Heart right ventricle (tissue), 16 donors: ENCODE measurements at regions not wholly inside any gene's neighbourhood (a gene's known extent, or its start where the extent isn't known, plus 50 kb on each side); places are given as distances from the start of the nearest gene placed in this dataset.
"Not testable (repeated sequence)": the region's sequence is repeated elsewhere in the genome, so short reads cannot be mapped to it uniquely, and the experiment has no call there.

Experiments used
- ATAC-seq, 8 donors: fragments of 200-7000 bp; cut with Tn5 transposase; one replicate each; pipeline ENCODE4 v1.9.1; 2020; ENCODE audit warnings: mild to moderate bottlenecking in 8 of 8, moderate library complexity in 8 of 8, moderate number of reproducible peaks in 1 of 8
- DNase-seq, 2 donors: peaks; one replicate each; pipeline ENCODE4 v3.0.0-alpha.2; 2020
- H3K27ac ChIP-seq, 10 donors: fragments of 200-600 bp; sonication (generic) in 2 of 10; one replicate each; pipeline versions ENCODE4 v1.5.0 to v1.8.0; 2020 to 2022; ENCODE audit warnings: mild to moderate bottlenecking in 3 of 10
- H3K27me3 ChIP-seq, 7 donors: fragments of 200-600 bp; one replicate each; pipeline ENCODE4 v1.8.0; 2021 to 2022; ENCODE audit warnings: mild to moderate bottlenecking in 2 of 7
- H3K36me3 ChIP-seq, 9 donors: fragments of 200-600 bp; sonication (generic) in 1 of 9; one replicate each; pipeline versions ENCODE4 v1.5.0 to v1.8.0; 2020 to 2022; ENCODE audit warnings: mild to moderate bottlenecking in 2 of 9
- H3K4me1 ChIP-seq, 9 donors: fragments of 200-600 bp; sonication (generic) in 1 of 9; one replicate each; pipeline versions ENCODE4 v1.5.0 to v1.8.0; 2020 to 2022; ENCODE audit warnings: mild to moderate bottlenecking in 4 of 9
- H3K4me3 ChIP-seq, 10 donors: fragments of 200-600 bp; sonication (generic) in 2 of 10; one replicate each; pipeline versions ENCODE4 v1.5.0 to v1.8.0; 2020 to 2022; ENCODE audit warnings: mild to moderate bottlenecking in 7 of 10, moderate library complexity in 2 of 10
- H3K9me3 ChIP-seq, 11 donors: fragments of 200-600 bp in 10 of 11; sonication (generic) in 2 of 11; one replicate each; pipeline versions ENCODE4 v1.5.0 to v1.8.0; 2013 to 2022; ENCODE audit warnings: mild to moderate bottlenecking in 2 of 11, control low read depth in 1 of 11, moderate library complexity in 1 of 11
- CTCF ChIP-seq, 9 donors: fragments of 200-600 bp; sonication (generic) in 2 of 9; IDR thresholded peaks; one replicate each; pipeline versions ENCODE4 v1.5.0 to v1.8.0; 2021 to 2022; ENCODE audit warnings: antibody characterized with exemption in 9 of 9, mild to moderate bottlenecking in 5 of 9, moderate library complexity in 1 of 9
- WGBS, 2 donors: extraction: QIAGEN DNeasy Blood & Tissue Kit; methylation state at CpG; one replicate each; pipeline ENCODE4 v1.1.7; 2013; ENCODE audit warnings: inconsistent platforms in 1 of 2; 5-methylcytosine and 5-hydroxymethylcytosine counted together
- intact Hi-C, 10 donors: fragments of 100-400 bp; cut with DNase I; formaldehyde crosslinking; loops; one replicate each; pipeline versions ENCODE4 v1.11.1 to v1.14.2; 2022
- donor health status: Arrhythmogenic right ventricular cardiomyopathy.
- donor health status: ischemic (EF 13 %, LVEDD 7.1; RV severe dilation, severe dysfunction).
- donor health status: healthy with polysubstance abuse.
- donor health status: DM: no; HTN: yes; CAD: no.
- donor health status: DM: no; HTN: no; CAD: no.
- donor health status: ischemic (EF 25% LVEDD 6.9; RV normal size, moderate dysfunction).
- donor health status: ischemic (EF 25% LVEDD 5.7; RV mildly dilated, moderate dysfunction).
- donor health status: healthy.
- donor health status: DM: yes; HTN: yes; CAD: no.
- donor health status: Ischemic cardiomyopathy.
- donor health status: ischemic (EF 35%, LVEDD 5.7; RV mildly dilated, moderate dysfunction).
- donor health status: nonischemic (EF 11% LVEDD 7.7; RV severe dilation, severe dysfunction).
- donor health status: DM: yes; HTN: yes; CAD: no.
- donor health status: PGD.
- donor health status: ischemic (EF 29% LVEDD 5.4; RV normal size, mild dysfunction).
- donor health status: nonischemic (EF 23%, LVEDD 6.1; RV moderate dilation, normal function).

DNA sequence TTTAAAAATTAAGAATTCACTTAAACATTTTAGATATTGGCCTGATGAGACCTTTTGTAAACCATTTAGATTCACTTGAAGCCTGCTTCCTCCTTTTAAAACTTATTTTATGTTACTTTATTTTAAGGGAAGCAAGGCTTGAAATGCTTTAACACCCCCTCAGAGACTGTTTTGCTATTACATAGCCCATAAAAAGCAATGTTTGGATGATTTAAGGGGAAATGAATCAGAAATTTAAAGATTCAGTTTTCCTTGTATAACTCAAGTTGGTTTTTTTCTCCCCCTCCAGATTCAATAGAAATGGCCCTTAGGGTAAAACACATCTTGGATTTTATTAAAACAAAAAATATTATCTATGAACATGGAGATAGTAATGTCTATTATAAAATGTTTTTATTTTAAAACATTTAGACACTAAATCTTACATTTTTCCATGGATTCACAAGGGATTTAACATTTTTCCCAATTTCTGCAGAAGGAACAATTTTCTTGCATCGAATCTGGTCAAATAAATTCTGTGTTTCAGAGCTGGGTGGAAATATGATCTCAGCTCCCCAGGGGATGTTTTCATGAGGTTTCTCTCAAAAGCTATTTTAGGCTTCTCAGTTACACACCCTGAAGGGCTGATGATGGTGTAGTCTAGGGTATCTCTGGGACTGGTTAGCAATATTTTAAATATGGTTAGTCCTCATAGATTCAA lies 69.3 kb upstream of the WARS2 start:
- intact Hi-C loops = no loop called here
- Histone ChIP-seq H3K27ac (no peak overlapping the region), H3K4me1 (no peaks in the 10 kb centered on the region), H3K9me3 (peaks cover 0 to 3% (median 0%) of the 10 kb centered on the region in 11 donors), H3K4me3 (no peak overlapping the region), H3K36me3 (no peaks in the 10 kb centered on the region), H3K27me3 (no peaks in the 10 kb centered on the region)
- no peak for TF ChIP-seq CTCF (IDR thresholded peaks at IDR 0.05)
- peak in 1 of 8 donors; percentile 53 for ATAC-seq
- 60 to 69% methylated on average over 1 of the region's 1 CpG for WGBS, 2 donors
- no peak for DNase-seq

DNA sequence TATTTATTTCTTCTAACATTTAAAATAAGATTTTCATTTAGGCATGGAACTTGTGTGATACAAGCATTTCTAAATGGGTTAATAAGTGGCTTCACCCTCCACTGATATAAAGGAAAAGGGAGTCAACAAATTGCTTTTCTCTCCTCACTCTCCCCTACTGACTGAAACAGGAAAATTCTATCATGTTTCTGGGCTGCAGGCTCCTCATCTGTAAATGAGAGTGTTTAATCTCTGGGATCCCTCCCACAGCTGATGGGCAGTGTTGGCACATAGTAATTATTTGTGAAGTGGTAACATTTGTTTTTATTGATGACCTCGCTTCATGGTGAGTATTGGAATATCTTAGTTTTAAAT lies 69.8 kb upstream of the WARS2 start:
- DNase-seq = no peak
- H3K9me3 ChIP-seq = peaks cover 0 to 3% (median 0%) of the 10 kb centered on the region in 11 donors
- TF ChIP-seq CTCF (IDR thresholded peaks at IDR 0.05) = no peak
- H3K4me3 ChIP-seq = no peak overlapping the region
- no peak overlapping the region for H3K27ac ChIP-seq
- 94 to 99% methylated on average over 1 of the region's 1 CpG for WGBS, 2 donors
- intact Hi-C loops = no loop called here
- H3K27me3 ChIP-seq = no peaks in the 10 kb centered on the region
- H3K4me1 ChIP-seq = no peaks in the 10 kb centered on the region
- no peak for ATAC-seq
- no peaks in the 10 kb centered on the region for H3K36me3 ChIP-seq

- H3K27ac ChIP-seq, H3K9me3 ChIP-seq, H3K4me1 ChIP-seq, ATAC-seq, intact Hi-C loops, H3K27me3 ChIP-seq, DNase-seq, H3K36me3 ChIP-seq, H3K4me3 ChIP-seq: not testable (repeated sequence)
- 93 to 95% methylated on average over 1 of the region's 1 CpG for WGBS, 2 donors
Measured at GRCh38 chr1:119213213-119213612, 72.8 kb upstream of the WARS2 start.

GRCh38 chr1:119214961-119215360 lies 74.5 kb upstream of the WARS2 start:
- H3K36me3 ChIP-seq, intact Hi-C loops, H3K4me1 ChIP-seq, H3K27ac ChIP-seq, H3K27me3 ChIP-seq, ATAC-seq, DNase-seq, H3K4me3 ChIP-seq, H3K9me3 ChIP-seq: not testable (repeated sequence)
- WGBS, 2 donors = 94 to 95% methylated on average over 6 of the region's 6 CpGs

GRCh38 chr1:119217309-119217828 lies 76.9 kb upstream of the WARS2 start:
- no peak overlapping the region for H3K27ac ChIP-seq
- no peak for ATAC-seq
- H3K27me3 ChIP-seq = no peaks in the 10 kb centered on the region
- no peak for DNase-seq
- intact Hi-C loops = no loop called here
- no peaks in the 10 kb centered on the region for H3K4me1 ChIP-seq
- no peak overlapping the region for H3K4me3 ChIP-seq
- H3K9me3 ChIP-seq = peaks cover 0 to 3% (median 0%) of the 10 kb centered on the region in 11 donors
- peaks cover 0 to 7% (median 0%) of the 10 kb centered on the region in 9 donors for H3K36me3 ChIP-seq
- TF ChIP-seq CTCF (IDR thresholded peaks at IDR 0.05) = no peak
